Psoas muscle (tissue), 7 donors: ENCODE measurements at regions not wholly inside any gene's neighbourhood (a gene's known extent, or its start where the extent isn't known, plus 50 kb on each side); places are given as distances from the start of the nearest gene placed in this dataset.

ENCODE experiments used
- ATAC-seq, 4 donors: fragments of 200-7000 bp; cut with Tn5 transposase; one replicate each; pipeline ENCODE4 v1.9.1; 2020; ENCODE audit warnings: moderate library complexity in 3 of 4, mild to moderate bottlenecking in 2 of 4
- DNase-seq, 2 donors: peaks; one replicate each; pipeline ENCODE4 v3.0.0-alpha.2; 2020
- H3K27ac ChIP-seq: fragments of 200-600 bp; one replicate; pipeline ENCODE4 v1.8.0; 2022
- H3K27me3 ChIP-seq, 3 donors: fragments of 200-600 bp in 1 of 3; one replicate each; pipeline versions ENCODE4 v1.6.1 to v1.8.0; 2013 to 2022; ENCODE audit warnings: low read length in 2 of 3, mild to moderate bottlenecking in 2 of 3, moderate library complexity in 1 of 3; ENCODE audit not compliant: insufficient read depth in 3 of 3
- H3K36me3 ChIP-seq, 2 donors: fragments of 200-600 bp in 1 of 2; one replicate each; pipeline versions ENCODE4 v1.6.1 to v1.8.0; 2013 to 2022; ENCODE audit warnings: low read depth in 1 of 2, mild to moderate bottlenecking in 1 of 2, moderate library complexity in 1 of 2; ENCODE audit not compliant: insufficient read depth in 1 of 2
- H3K4me1 ChIP-seq: fragments of 200-600 bp; one replicate; pipeline ENCODE4 v1.8.0; 2022
- H3K4me3 ChIP-seq: fragments of 200-600 bp; one replicate; pipeline ENCODE4 v1.8.0; 2022; ENCODE audit warnings: mild to moderate bottlenecking
- H3K9me3 ChIP-seq: fragments of 200-600 bp; one replicate; pipeline ENCODE4 v1.8.0; 2022
- CTCF ChIP-seq: fragments of 200-600 bp; IDR thresholded peaks from one replicate; pipeline ENCODE4 v1.8.0; 2022; ENCODE audit warnings: antibody characterized with exemption
- WGBS, 3 donors: extraction: QIAGEN DNeasy Blood & Tissue Kit; methylation state at CpG; one replicate each; pipeline versions ENCODE4 v1.1.6 to v1.1.7; 2013; 5-methylcytosine and 5-hydroxymethylcytosine counted together
- intact Hi-C, 2 donors: fragments of 100-400 bp; cut with DNase I; formaldehyde crosslinking; loops; one replicate each; pipeline versions ENCODE4 v1.11.0 to v1.14.2; 2022
- donor health status: healthy with polysubstance abuse.
- donor health status: DM: no; HTN: no; CAD: no; lungs with moderate emphysema.
- donor health status: Bipolar disorder and iron deficiency.
- donor health status: healthy.
- donor health status: DM: yes; HTN: yes; CAD: no.
- donor health status: DM: no; HTN: no; CAD: no.
- donor health status: DM: yes; HTN: yes; CAD: no.

GRCh38 chr18:26780520-26781325 is 84.8 kb downstream of the AQP4 start:
- TF ChIP-seq CTCF, result no peak
- ATAC-seq (no peak), DNase-seq (no peak)
- no peak overlapping the region for H3K4me3 ChIP-seq
- H3K27me3 ChIP-seq, result peaks cover 0 to 15% (median 2%) of the 10 kb centered on the region in 3 donors
- no peaks in the 10 kb centered on the region for H3K36me3 ChIP-seq
- 54 to 62% (median 56%) methylated on average over 5 of the region's 5 CpGs for WGBS, 3 donors
- no peaks in the 10 kb centered on the region for H3K9me3 ChIP-seq
- no peaks in the 10 kb centered on the region for H3K4me1 ChIP-seq
- intact Hi-C loops, result no loop called here
- H3K27ac ChIP-seq, result no peak overlapping the region

GRCh38 chr18:26778054-26778393 is 87.5 kb downstream of the AQP4 start:
- no peaks in the 10 kb centered on the region for H3K4me1 ChIP-seq
- ATAC-seq (no peak), DNase-seq (no peak)
- no peaks in the 10 kb centered on the region for H3K36me3 ChIP-seq
- H3K4me3 ChIP-seq, result no peak overlapping the region
- intact Hi-C loops, result no loop called here
- no peaks in the 10 kb centered on the region for H3K9me3 ChIP-seq
- no peak for TF ChIP-seq CTCF
- H3K27me3 ChIP-seq, result peaks cover 0 to 21% (median 2%) of the 10 kb centered on the region in 3 donors
- no peak overlapping the region for H3K27ac ChIP-seq

- intact Hi-C loops, result no loop called here
- Histone ChIP-seq H3K36me3 (no peaks in the 10 kb centered on the region), H3K27me3 (peaks cover 0 to 25% (median 2%) of the 10 kb centered on the region in 3 donors), H3K4me1 (no peaks in the 10 kb centered on the region), H3K27ac (no peak overlapping the region), H3K4me3 (no peak overlapping the region), H3K9me3 (no peaks in the 10 kb centered on the region)
- DNase-seq (no peak), ATAC-seq (no peak)
- no peak for TF ChIP-seq CTCF
- WGBS, 3 donors, result 29 to 36% (median 29%) methylated on average over 7 of the region's 7 CpGs
Measured at GRCh38 chr18:26777351-26778053, 88.0 kb downstream of the AQP4 start.

- DNase-seq, result no peak
- H3K9me3 ChIP-seq, result no peaks in the 10 kb centered on the region
- H3K36me3 ChIP-seq, result no peaks in the 10 kb centered on the region
- intact Hi-C loops, result no loop called here
- peaks cover 0 to 22% (median 0%) of the 10 kb centered on the region in 3 donors for H3K27me3 ChIP-seq
- 48 to 52% (median 51%) methylated on average over 2 of the region's 2 CpGs for WGBS, 3 donors
- H3K4me1 ChIP-seq, result no peaks in the 10 kb centered on the region
- no peak for TF ChIP-seq CTCF
- H3K4me3 ChIP-seq, result no peak overlapping the region
- H3K27ac ChIP-seq, result no peak overlapping the region
- ATAC-seq, result no peak
Measured at GRCh38 chr18:26772691-26773090, 92.8 kb downstream of the AQP4 start.
